ENCODE measurements at regions not wholly inside any gene's neighbourhood (a gene's known extent, or its start where the extent isn't known, plus 50 kb on each side); places are given as distances from the start of the nearest gene placed in this dataset.

DNA sequence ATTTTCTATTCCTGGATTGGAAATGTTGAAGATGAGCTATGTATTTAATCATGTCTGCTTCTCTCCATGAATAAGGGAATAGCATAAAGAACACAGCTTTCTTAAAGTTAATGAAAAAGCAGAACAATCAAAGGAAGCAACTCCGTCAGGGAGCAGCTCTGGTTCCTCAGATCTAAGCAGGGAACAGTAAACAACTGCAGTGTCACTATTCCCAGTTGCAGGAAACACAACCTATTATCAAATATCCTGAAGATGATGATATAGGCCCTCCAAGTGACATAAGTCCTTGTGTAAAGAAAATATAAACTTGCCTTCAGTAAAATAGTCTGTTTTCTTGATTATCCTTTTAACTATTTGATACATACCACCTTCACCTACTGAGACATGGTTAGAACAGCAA lies 228.1 kb downstream of the KCNC2 start:
- Histone ChIP-seq H3K9ac (no peak overlapping the region), H3K4me3 (ENCODE audit: low read depth, low read length) (no peak overlapping the region), H3K36me3 (ENCODE audit: control insufficient read depth, insufficient read depth, low read length) (no peaks in the 10 kb centered on the region), H2AFZ (no peak overlapping the region), H3K4me1 (no peaks in the 10 kb centered on the region), H3K27ac (no peak overlapping the region), H3K4me2 (ENCODE audit: low read length) (no peak overlapping the region), H3K79me2 (no peaks in the 10 kb centered on the region), H3K27me3 (ENCODE audit: control insufficient read depth, insufficient read depth, low read length) (no peaks in the 10 kb centered on the region), H3K9me3 (ENCODE audit: control insufficient read depth, low read length) (no peaks in the 10 kb centered on the region)
- TF ChIP-seq, protein P1, sequence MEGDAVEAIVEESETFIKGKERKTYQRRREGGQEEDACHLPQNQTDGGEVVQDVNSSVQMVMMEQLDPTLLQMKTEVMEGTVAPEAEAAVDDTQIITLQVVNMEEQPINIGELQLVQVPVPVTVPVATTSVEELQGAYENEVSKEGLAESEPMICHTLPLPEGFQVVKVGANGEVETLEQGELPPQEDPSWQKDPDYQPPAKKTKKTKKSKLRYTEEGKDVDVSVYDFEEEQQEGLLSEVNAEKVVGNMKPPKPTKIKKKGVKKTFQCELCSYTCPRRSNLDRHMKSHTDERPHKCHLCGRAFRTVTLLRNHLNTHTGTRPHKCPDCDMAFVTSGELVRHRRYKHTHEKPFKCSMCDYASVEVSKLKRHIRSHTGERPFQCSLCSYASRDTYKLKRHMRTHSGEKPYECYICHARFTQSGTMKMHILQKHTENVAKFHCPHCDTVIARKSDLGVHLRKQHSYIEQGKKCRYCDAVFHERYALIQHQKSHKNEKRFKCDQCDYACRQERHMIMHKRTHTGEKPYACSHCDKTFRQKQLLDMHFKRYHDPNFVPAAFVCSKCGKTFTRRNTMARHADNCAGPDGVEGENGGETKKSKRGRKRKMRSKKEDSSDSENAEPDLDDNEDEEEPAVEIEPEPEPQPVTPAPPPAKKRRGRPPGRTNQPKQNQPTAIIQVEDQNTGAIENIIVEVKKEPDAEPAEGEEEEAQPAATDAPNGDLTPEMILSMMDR (IDR thresholded peaks at IDR 0.05), result no peak

DNA sequence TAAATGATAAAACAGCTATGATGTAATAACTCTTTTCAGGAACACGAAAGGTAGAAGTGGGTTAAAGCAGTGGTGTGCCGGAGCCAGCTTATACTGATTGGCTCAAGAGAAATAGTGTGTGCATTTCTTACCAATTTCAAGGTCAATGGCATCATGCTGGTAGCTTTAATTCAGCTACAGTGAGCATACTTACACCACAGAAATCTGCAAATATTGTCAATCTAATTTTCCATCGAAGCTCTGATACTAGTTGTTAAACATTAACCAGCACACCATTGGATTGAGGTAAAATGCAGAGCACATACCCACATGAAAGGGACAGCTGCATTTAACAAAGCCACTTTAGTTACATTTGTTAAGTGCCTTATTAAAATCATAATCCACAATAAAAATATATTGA lies 225.7 kb downstream of the KCNC2 start:
- Histone ChIP-seq H3K4me1 (no peaks in the 10 kb centered on the region), H3K4me2 (ENCODE audit: low read length) (no peak overlapping the region), H3K27ac (no peak overlapping the region), H2AFZ (no peak overlapping the region), H3K79me2 (no peaks in the 10 kb centered on the region), H3K27me3 (ENCODE audit: control insufficient read depth, insufficient read depth, low read length) (no peaks in the 10 kb centered on the region), H3K4me3 (ENCODE audit: low read depth, low read length) (no peak overlapping the region), H3K9me3 (ENCODE audit: control insufficient read depth, low read length) (no peaks in the 10 kb centered on the region), H3K36me3 (ENCODE audit: control insufficient read depth, insufficient read depth, low read length) (no peaks in the 10 kb centered on the region), H3K9ac (no peak overlapping the region)
- TF ChIP-seq, protein P1 (IDR thresholded peaks at IDR 0.05), result no peak

- no peaks in the 10 kb centered on the region for H3K9me3 ChIP-seq (ENCODE audit: control insufficient read depth, low read length)
- H2AFZ ChIP-seq, result no peak overlapping the region
- no peak overlapping the region for H3K4me3 ChIP-seq (ENCODE audit: low read depth, low read length)
- no peaks in the 10 kb centered on the region for H3K27me3 ChIP-seq (ENCODE audit: control insufficient read depth, insufficient read depth, low read length)
- no peak overlapping the region for H3K27ac ChIP-seq
- H3K4me1 ChIP-seq, result no peaks in the 10 kb centered on the region
- TF ChIP-seq, protein P1 (IDR thresholded peaks at IDR 0.05), result no peak
- H3K36me3 ChIP-seq (ENCODE audit: control insufficient read depth, insufficient read depth, low read length), result no peaks in the 10 kb centered on the region
- H3K9ac ChIP-seq, result no peak overlapping the region
- H3K79me2 ChIP-seq, result no peaks in the 10 kb centered on the region
- H3K4me2 ChIP-seq (ENCODE audit: low read length), result no peak overlapping the region
These were observed 225.0 kb downstream of the KCNC2 start for GRCh38 chr12:74984631-74985030.

- no peaks in the 10 kb centered on the region for H3K27me3 ChIP-seq (ENCODE audit: control insufficient read depth, insufficient read depth, low read length)
- H3K27ac ChIP-seq, result no peak overlapping the region
- no peaks in the 10 kb centered on the region for H3K9me3 ChIP-seq (ENCODE audit: control insufficient read depth, low read length)
- H3K4me1 ChIP-seq, result no peaks in the 10 kb centered on the region
- H3K79me2 ChIP-seq, result no peaks in the 10 kb centered on the region
- no peak overlapping the region for H2AFZ ChIP-seq
- H3K9ac ChIP-seq, result no peak overlapping the region
- no peak overlapping the region for H3K4me3 ChIP-seq (ENCODE audit: low read depth, low read length)
- TF ChIP-seq, protein P1 (IDR thresholded peaks at IDR 0.05), result no peak
- no peaks in the 10 kb centered on the region for H3K36me3 ChIP-seq (ENCODE audit: control insufficient read depth, insufficient read depth, low read length)
- H3K4me2 ChIP-seq (ENCODE audit: low read length), result no peak overlapping the region
These were observed 224.2 kb downstream of the KCNC2 start for GRCh38 chr12:74985293-74985985.

- H3K36me3 ChIP-seq (ENCODE audit: control insufficient read depth, insufficient read depth, low read length), result no peaks in the 10 kb centered on the region
- no peak overlapping the region for H2AFZ ChIP-seq
- H3K79me2 ChIP-seq, result no peaks in the 10 kb centered on the region
- TF ChIP-seq, protein P1 (IDR thresholded peaks at IDR 0.05), result no peak
- no peak overlapping the region for H3K4me3 ChIP-seq (ENCODE audit: low read depth, low read length)
- no peaks in the 10 kb centered on the region for H3K27me3 ChIP-seq (ENCODE audit: control insufficient read depth, insufficient read depth, low read length)
- no peak overlapping the region for H3K4me2 ChIP-seq (ENCODE audit: low read length)
- H3K27ac ChIP-seq, result no peak overlapping the region
- no peaks in the 10 kb centered on the region for H3K4me1 ChIP-seq
- no peaks in the 10 kb centered on the region for H3K9me3 ChIP-seq (ENCODE audit: control insufficient read depth, low read length)
- no peak overlapping the region for H3K9ac ChIP-seq
These were observed 223.7 kb downstream of the KCNC2 start for GRCh38 chr12:74985986-74986319.

Measured in parathyroid adenoma (tissue), 2 donors.